Mesendoderm (in vitro differentiated cells): ENCODE measurements at regions not wholly inside any gene's neighbourhood (a gene's known extent, or its start where the extent isn't known, plus 50 kb on each side); places are given as distances from the start of the nearest gene placed in this dataset.
"Not testable (repeated sequence)": the region's sequence is repeated elsewhere in the genome, so short reads cannot be mapped to it uniquely, and the experiment has no call there.

ENCODE experiments used
- DNase-seq: peaks from one replicate; pipeline ENCODE4 v3.0.0; 2013
- H2AK5ac ChIP-seq: 2 replicates; pipeline ENCODE4 v1.6.1; 2013; ENCODE audit warnings: low read length, inconsistent platforms
- H2BK120ac ChIP-seq: 2 replicates; pipeline ENCODE4 v1.6.1; 2013; ENCODE audit warnings: low read depth, mild to moderate bottlenecking, low read length, moderate library complexity, mixed read lengths
- H2BK15ac ChIP-seq: replicated peaks from 2 replicates; pipeline ENCODE4 v1.6.1; 2013; ENCODE audit warnings: low read depth, mild to moderate bottlenecking, moderate library complexity
- H2BK5ac ChIP-seq: 2 replicates; pipeline ENCODE4 v1.6.1; 2013; ENCODE audit warnings: low read length, inconsistent platforms
- H3K18ac ChIP-seq: 2 replicates; pipeline ENCODE4 v1.6.1; 2013; ENCODE audit warnings: mild to moderate bottlenecking, low read length, mixed read lengths
- H3K23ac ChIP-seq: one replicate; pipeline ENCODE4 v1.6.1; 2013; ENCODE audit warnings: low read length
- H3K27ac ChIP-seq: 2 replicates; pipeline ENCODE4 v1.5.1; 2013; ENCODE audit warnings: low read depth, mild to moderate bottlenecking, inconsistent platforms, low read length, moderate library complexity
- H3K27me3 ChIP-seq: 2 replicates; pipeline ENCODE4 v1.6.1; 2013; ENCODE audit warnings: low read length, control low read depth, mild to moderate bottlenecking, inconsistent platforms; ENCODE audit not compliant: insufficient read depth, poor library complexity
- H3K36me3 ChIP-seq: 2 replicates; pipeline ENCODE4 v1.6.1; 2013; ENCODE audit warnings: low read length, inconsistent platforms; ENCODE audit not compliant: control insufficient read depth, insufficient read depth
- H3K4ac ChIP-seq: one replicate; pipeline ENCODE4 v1.6.1; 2013; ENCODE audit warnings: low read depth, mild to moderate bottlenecking, low read length, moderate library complexity
- H3K4me1 ChIP-seq: 2 replicates; pipeline ENCODE4 v1.6.1; 2013; ENCODE audit warnings: low read depth, low read length, inconsistent platforms; ENCODE audit not compliant: control insufficient read depth
- H3K4me2 ChIP-seq: 2 replicates; pipeline ENCODE4 v1.6.1; 2013; ENCODE audit warnings: low read length
- H3K4me3 ChIP-seq: 2 replicates; pipeline ENCODE4 v1.5.1; 2013; ENCODE audit warnings: mild to moderate bottlenecking, low read length
- H3K56ac ChIP-seq: one replicate; pipeline ENCODE4 v1.6.1; 2013; ENCODE audit warnings: low read length
- H3K79me1 ChIP-seq: 2 replicates; pipeline ENCODE4 v1.6.1; 2013; ENCODE audit warnings: low read length, inconsistent platforms
- H3K79me2 ChIP-seq: 2 replicates; pipeline ENCODE4 v1.6.1; 2013; ENCODE audit warnings: mild to moderate bottlenecking, low read length; ENCODE audit not compliant: control insufficient read depth, insufficient read depth
- H3K9ac ChIP-seq: 2 replicates; pipeline ENCODE4 v1.6.1; 2013; ENCODE audit warnings: low read length, inconsistent platforms
- H4K5ac ChIP-seq: one replicate; pipeline ENCODE4 v1.6.1; 2013; ENCODE audit warnings: low read length
- H4K8ac ChIP-seq: one replicate; pipeline ENCODE4 v1.6.1; 2013; ENCODE audit warnings: low read depth, mild to moderate bottlenecking, control low read depth, low read length, moderate library complexity
- WGBS: extraction: QIAGEN DNeasy Blood & Tissue Kit; methylation state at CpG from one replicate; pipeline ENCODE4 v1.1.7; 2013; ENCODE audit warnings: low lambda C conversion rate, missing lambda C conversion rate; ENCODE audit not compliant: insufficient coverage; ENCODE audit errors: extremely low coverage; 5-methylcytosine and 5-hydroxymethylcytosine counted together

DNA sequence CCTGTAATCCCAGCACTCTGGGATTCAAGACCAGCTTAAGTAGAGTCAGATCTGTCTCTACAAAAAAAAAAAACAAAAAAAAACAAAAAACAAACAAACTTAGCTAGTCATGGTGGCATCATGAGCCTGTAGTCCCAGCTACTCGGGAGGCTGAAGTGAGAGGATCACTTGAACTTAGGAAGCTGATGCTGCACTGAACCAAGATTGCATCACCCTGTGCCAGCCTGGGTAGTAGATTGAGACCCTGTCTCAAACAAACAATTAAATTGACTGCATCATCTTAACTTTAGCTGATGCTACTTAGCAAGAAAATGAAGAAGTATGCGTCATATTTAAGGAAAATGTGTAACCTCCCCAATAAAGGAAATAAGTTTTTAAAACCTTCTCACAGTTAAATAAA lies 136.6 kb upstream of the ATXN7L3B start:
- Histone ChIP-seq H2BK120ac (no peak overlapping the region), H3K56ac (no peak overlapping the region), H3K36me3 (no peaks in the 10 kb centered on the region), H3K4me3 (no peak overlapping the region), H2AK5ac (no peak overlapping the region), H3K27ac (no peak overlapping the region), H3K4ac (no peak overlapping the region), H3K79me1 (no peaks in the 10 kb centered on the region), H3K4me2 (no peak overlapping the region), H3K18ac (no peak overlapping the region), H2BK15ac (no peak overlapping the region), H3K27me3 (no peaks in the 10 kb centered on the region), H2BK5ac (no peak overlapping the region), H3K9ac (no peak overlapping the region), H4K5ac (no peak overlapping the region), H4K8ac (no peak overlapping the region), H3K4me1 (no peaks in the 10 kb centered on the region), H3K23ac (no peak overlapping the region), H3K79me2 (no peaks in the 10 kb centered on the region)
- DNase-seq: peak; percentile 41
- WGBS: no CpG with 5 or more reads among the region's 2 CpGs

DNA sequence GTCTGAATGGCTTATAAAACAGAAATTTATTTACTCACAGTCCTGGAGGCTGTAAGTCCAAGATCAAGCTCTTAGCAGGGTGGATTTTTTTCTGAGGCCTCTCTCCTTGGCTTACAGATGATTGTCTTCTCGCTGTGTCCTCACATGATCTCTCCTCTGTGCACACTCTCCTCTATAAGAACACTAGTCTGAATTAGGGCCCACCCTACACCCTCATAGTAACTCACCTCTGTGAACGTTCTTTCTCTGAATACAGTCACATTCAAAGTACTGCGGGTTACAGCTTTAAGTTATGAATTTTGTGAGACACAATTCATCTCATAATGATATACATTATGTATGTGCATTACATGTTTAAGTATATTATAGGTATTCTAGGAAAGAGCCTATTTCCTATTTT lies 135.7 kb upstream of the ATXN7L3B start:
- no peaks in the 10 kb centered on the region for H3K27me3 ChIP-seq
- H3K4ac ChIP-seq: no peak overlapping the region
- H3K27ac ChIP-seq: no peak overlapping the region
- H4K5ac ChIP-seq: no peak overlapping the region
- H3K56ac ChIP-seq: no peak overlapping the region
- H2AK5ac ChIP-seq: no peak overlapping the region
- H3K23ac ChIP-seq: no peak overlapping the region
- no peaks in the 10 kb centered on the region for H3K4me1 ChIP-seq
- no peak for DNase-seq
- no peak overlapping the region for H3K4me2 ChIP-seq
- H2BK120ac ChIP-seq: no peak overlapping the region
- no peak overlapping the region for H3K18ac ChIP-seq
- peak overlapping the region; percentile 39 for H4K8ac ChIP-seq
- no peaks in the 10 kb centered on the region for H3K79me2 ChIP-seq
- H3K36me3 ChIP-seq: no peaks in the 10 kb centered on the region
- H3K9ac ChIP-seq: no peak overlapping the region
- no peaks in the 10 kb centered on the region for H3K79me1 ChIP-seq
- H3K4me3 ChIP-seq: no peak overlapping the region
- no peak overlapping the region for H2BK5ac ChIP-seq
- WGBS: no CpG with 5 or more reads among the region's 3 CpGs
- no peak overlapping the region for H2BK15ac ChIP-seq

DNA sequence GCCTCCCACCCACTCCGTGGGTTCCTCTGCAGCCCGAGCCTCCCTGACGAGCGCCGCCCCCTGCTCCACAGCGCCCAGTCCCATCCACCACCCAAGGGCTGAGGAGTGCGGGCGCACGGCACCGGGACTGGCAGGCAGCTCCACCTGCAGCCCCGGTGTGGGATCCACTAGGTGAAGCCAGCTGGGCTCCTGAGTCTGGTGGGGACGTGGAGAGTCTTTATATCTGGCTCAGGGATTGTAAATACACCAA lies 134.5 kb upstream of the ATXN7L3B start:
- H2AK5ac ChIP-seq, H3K79me2 ChIP-seq, H3K4ac ChIP-seq, H3K23ac ChIP-seq, H3K4me3 ChIP-seq, H3K4me1 ChIP-seq, H4K5ac ChIP-seq, H3K79me1 ChIP-seq, H3K18ac ChIP-seq, H2BK120ac ChIP-seq, H3K36me3 ChIP-seq, H3K9ac ChIP-seq, H2BK5ac ChIP-seq, H2BK15ac ChIP-seq, H3K27me3 ChIP-seq, H3K27ac ChIP-seq, DNase-seq, H3K56ac ChIP-seq, H4K8ac ChIP-seq, H3K4me2 ChIP-seq: not testable (repeated sequence)
- WGBS: no CpG with 5 or more reads among the region's 12 CpGs

DNA sequence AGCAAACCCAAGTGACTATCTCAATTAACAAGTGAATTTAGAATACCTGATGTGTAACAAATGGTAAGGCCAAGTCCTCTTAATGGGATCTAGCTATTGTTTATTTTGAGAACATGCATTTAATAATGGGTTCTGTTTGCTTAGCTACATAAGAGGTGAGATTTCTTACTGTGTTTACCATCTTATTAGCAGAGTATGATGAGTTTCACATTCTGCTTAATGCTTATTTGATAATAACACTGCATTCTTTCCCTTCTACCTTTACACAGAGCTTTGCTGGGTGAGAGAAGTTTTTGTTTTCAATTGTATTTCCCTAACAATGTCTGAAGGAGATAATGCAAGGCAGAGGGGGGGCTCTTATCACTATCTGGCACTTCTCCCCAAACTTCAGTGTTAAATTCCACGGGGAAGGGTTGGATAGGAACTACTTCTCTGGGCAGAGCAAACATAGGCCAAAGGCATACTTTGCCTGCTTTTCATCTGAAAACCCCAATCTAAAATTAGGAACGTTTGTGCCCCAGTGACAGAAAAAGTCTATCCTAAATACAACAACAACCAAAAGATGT lies 129.0 kb upstream of the ATXN7L3B start:
- no peak overlapping the region for H2AK5ac ChIP-seq
- H2BK15ac ChIP-seq: no peak overlapping the region
- H3K4me3 ChIP-seq: no peak overlapping the region
- no peak overlapping the region for H3K4ac ChIP-seq
- no peak overlapping the region for H3K56ac ChIP-seq
- H3K79me1 ChIP-seq: no peaks in the 10 kb centered on the region
- H3K9ac ChIP-seq: no peak overlapping the region
- no CpG with 5 or more reads among the region's 2 CpGs for WGBS
- H3K27me3 ChIP-seq: no peaks in the 10 kb centered on the region
- no peaks in the 10 kb centered on the region for H3K4me1 ChIP-seq
- no peaks in the 10 kb centered on the region for H3K79me2 ChIP-seq
- H3K27ac ChIP-seq: no peak overlapping the region
- no peak overlapping the region for H2BK120ac ChIP-seq
- no peak overlapping the region for H3K4me2 ChIP-seq
- H4K5ac ChIP-seq: no peak overlapping the region
- no peak overlapping the region for H2BK5ac ChIP-seq
- no peak overlapping the region for H3K18ac ChIP-seq
- no peak overlapping the region for H4K8ac ChIP-seq
- peak; percentile 93 for DNase-seq
- no peak overlapping the region for H3K23ac ChIP-seq
- H3K36me3 ChIP-seq: no peaks in the 10 kb centered on the region

DNA sequence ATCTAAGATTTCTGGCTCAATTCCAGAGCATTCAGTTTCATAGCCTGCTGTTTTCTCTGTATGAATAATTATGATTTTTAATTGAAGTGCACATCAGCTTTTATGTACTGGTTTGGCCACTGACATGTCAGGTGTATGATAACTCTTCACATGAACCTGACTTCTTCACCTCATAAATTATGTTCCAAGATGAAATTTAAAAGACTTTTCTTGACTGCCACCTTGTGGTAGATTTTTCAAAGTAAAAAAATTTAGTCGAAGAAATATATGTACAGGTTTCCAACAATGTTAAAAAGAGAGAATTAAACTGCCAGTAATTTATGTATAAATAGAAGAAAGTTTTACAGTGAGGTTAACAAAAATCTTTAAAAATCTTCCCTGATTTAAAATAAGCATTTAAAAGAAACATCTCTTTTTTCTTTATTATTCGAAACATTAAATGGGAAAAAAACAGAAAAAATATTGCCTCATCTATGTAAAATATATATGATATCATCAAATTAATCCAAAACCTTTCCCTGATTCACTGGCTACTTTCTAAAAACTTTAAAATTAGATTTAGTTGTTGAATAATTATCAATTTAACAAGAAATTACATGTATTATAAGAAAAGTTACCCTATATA lies 124.9 kb upstream of the ATXN7L3B start:
- H3K27ac ChIP-seq: no peak overlapping the region

DNA sequence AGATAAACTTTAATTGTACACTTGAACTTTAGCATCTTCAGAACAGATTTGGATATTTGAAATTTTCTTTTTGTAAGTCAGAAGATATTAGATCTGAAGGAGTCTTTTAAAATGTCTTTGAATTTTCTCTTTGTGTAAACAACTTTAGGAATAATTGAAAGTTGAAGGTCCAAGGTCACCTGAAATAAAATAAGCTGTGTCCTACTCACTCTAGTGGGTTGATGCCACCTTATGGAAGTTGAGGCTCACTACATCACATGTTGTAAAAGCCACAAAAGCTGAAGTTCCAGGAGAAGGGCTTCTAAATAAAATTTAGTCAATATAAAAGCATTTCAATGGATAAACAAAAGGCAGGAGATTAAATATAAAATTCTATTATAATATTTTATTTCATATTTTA lies 122.0 kb upstream of the ATXN7L3B start:
- Histone ChIP-seq H3K56ac (no peak overlapping the region), H3K4me2 (no peak overlapping the region)
- DNase-seq: peak; percentile 57

More for the DNA sequence above, 124.9 kb upstream of the ATXN7L3B start:
- H3K27me3 ChIP-seq: no peaks in the 10 kb centered on the region
- no peak overlapping the region for H4K5ac ChIP-seq
- no peak overlapping the region for H3K9ac ChIP-seq
- no peak overlapping the region for H2AK5ac ChIP-seq
- H2BK5ac ChIP-seq: no peak overlapping the region
- H3K36me3 ChIP-seq: no peaks in the 10 kb centered on the region
- H3K4me3 ChIP-seq: no peak overlapping the region
- H3K56ac ChIP-seq: no peak overlapping the region
- DNase-seq: peak; percentile 19
- no peaks in the 10 kb centered on the region for H3K79me1 ChIP-seq
- H3K4me2 ChIP-seq: no peak overlapping the region
- no peak overlapping the region for H4K8ac ChIP-seq
- no peak overlapping the region for H3K18ac ChIP-seq
- no peak overlapping the region for H2BK120ac ChIP-seq
- H3K4ac ChIP-seq: no peak overlapping the region
- H2BK15ac ChIP-seq: no peak overlapping the region
- no peak overlapping the region for H3K23ac ChIP-seq
- H3K4me1 ChIP-seq: no peaks in the 10 kb centered on the region
- no peaks in the 10 kb centered on the region for H3K79me2 ChIP-seq
- WGBS: no CpG with 5 or more reads among the region's 2 CpGs

More for the DNA sequence above, 122.0 kb upstream of the ATXN7L3B start:
- Histone ChIP-seq H3K4me3 (no peak overlapping the region), H2BK15ac (no peak overlapping the region), H3K9ac (no peak overlapping the region), H3K18ac (no peak overlapping the region), H3K23ac (no peak overlapping the region), H3K27me3 (no peaks in the 10 kb centered on the region), H3K79me2 (no peaks in the 10 kb centered on the region), H4K8ac (no peak overlapping the region), H3K36me3 (no peaks in the 10 kb centered on the region), H3K4me1 (no peaks in the 10 kb centered on the region), H3K79me1 (no peaks in the 10 kb centered on the region), H3K27ac (no peak overlapping the region), H4K5ac (no peak overlapping the region), H3K4ac (no peak overlapping the region), H2BK5ac (no peak overlapping the region), H2BK120ac (no peak overlapping the region), H2AK5ac (no peak overlapping the region)
